RWPE2 (cell line): ENCODE measurements at regions not wholly inside any gene's neighbourhood (a gene's known extent, or its start where the extent isn't known, plus 50 kb on each side); places are given as distances from the start of the nearest gene placed in this dataset.

Source experiments
- ATAC-seq: fragments of 200-7000 bp; cut with Tn5 transposase; 3 replicates; pipeline ENCODE4 v1.9.1; 2021; ENCODE audit warnings: low read depth
- DNase-seq: peaks from one replicate; pipeline ENCODE4 v3.0.0-alpha.2; 2020; ENCODE audit warnings: low spot score
- H3K27ac ChIP-seq: fragments of 450-650 bp; 2 replicates; pipeline ENCODE4 v1.5.1; 2017; ENCODE audit warnings: mild to moderate bottlenecking; ENCODE audit not compliant: poor library complexity, severe bottlenecking
- H3K27me3 ChIP-seq: fragments of 250-450 bp; sonication (Bioruptor Pico); 2 replicates; pipeline ENCODE4 v1.5.1; 2021; ENCODE audit warnings: mild to moderate bottlenecking, moderate library complexity; ENCODE audit not compliant: insufficient read depth, poor library complexity, severe bottlenecking
- H3K36me3 ChIP-seq: fragments of 250-450 bp; sonication (Bioruptor Pico); 2 replicates; pipeline ENCODE4 v1.5.1; 2020; ENCODE audit warnings: low read depth, mild to moderate bottlenecking, moderate library complexity
- H3K4me1 ChIP-seq: fragments of 250-450 bp; sonication (Bioruptor Pico); 2 replicates; pipeline ENCODE4 v1.5.1; 2021; ENCODE audit warnings: mild to moderate bottlenecking, moderate library complexity; ENCODE audit not compliant: insufficient read depth, poor library complexity, severe bottlenecking
- H3K4me3 ChIP-seq: fragments of 250-450 bp; sonication (Bioruptor Pico); 2 replicates; pipeline ENCODE4 v1.5.1; 2021; ENCODE audit warnings: mild to moderate bottlenecking, moderate library complexity; ENCODE audit not compliant: severe bottlenecking
- H3K9me3 ChIP-seq: fragments of 250-450 bp; sonication (Bioruptor Pico); 2 replicates; pipeline ENCODE4 v1.5.1; 2021; ENCODE audit warnings: mild to moderate bottlenecking, moderate library complexity; ENCODE audit not compliant: severe bottlenecking
- CTCF ChIP-seq: fragments of 450-650 bp; IDR thresholded peaks from one replicate; pipeline ENCODE4 v1.5.1; 2017; ENCODE audit warnings: mild to moderate bottlenecking, moderate library complexity; ENCODE audit not compliant: poor library complexity, severe bottlenecking

- H3K9me3 ChIP-seq: no peaks in the 10 kb centered on the region
- no peak for DNase-seq
- no peak for ATAC-seq
- H3K4me3 ChIP-seq: no peak overlapping the region
- no peaks in the 10 kb centered on the region for H3K4me1 ChIP-seq
- H3K27ac ChIP-seq: no peak overlapping the region
- no peaks in the 10 kb centered on the region for H3K36me3 ChIP-seq
- no peaks in the 10 kb centered on the region for H3K27me3 ChIP-seq
- TF ChIP-seq CTCF: no peak
These were observed 344.9 kb downstream of the PCDH7 start for GRCh38 chr4:31065086-31065485.

- H3K36me3 ChIP-seq: no peaks in the 10 kb centered on the region
- no peak for TF ChIP-seq CTCF
- no peak for ATAC-seq
- no peak for DNase-seq
- no peaks in the 10 kb centered on the region for H3K27me3 ChIP-seq
- H3K27ac ChIP-seq: no peak overlapping the region
- no peaks in the 10 kb centered on the region for H3K9me3 ChIP-seq
- peaks cover 8% of the 10 kb centered on the region for H3K4me1 ChIP-seq
- no peak overlapping the region for H3K4me3 ChIP-seq
These were observed 348.3 kb downstream of the PCDH7 start for GRCh38 chr4:31068257-31069075.

DNA sequence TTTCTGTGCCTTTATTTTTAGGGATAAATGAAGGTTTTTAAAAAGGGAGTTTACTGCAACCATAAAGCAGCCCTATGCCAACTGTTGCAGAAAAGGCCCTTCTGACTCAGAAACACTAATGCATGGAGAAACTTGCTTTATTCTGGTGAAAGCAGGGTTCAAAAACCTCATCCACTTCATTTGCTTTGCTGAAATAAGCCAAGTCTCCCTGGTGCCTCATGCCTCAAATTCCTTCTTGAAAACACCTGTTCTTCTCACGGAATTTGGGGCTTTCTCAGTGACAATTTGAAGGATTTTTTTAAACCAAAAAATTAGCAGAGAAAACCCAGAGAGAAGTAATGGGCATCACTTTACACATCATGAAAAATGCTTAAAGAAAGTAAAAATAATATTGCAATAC, 349.0 kb downstream of the PCDH7 start:
- peaks cover 8% of the 10 kb centered on the region for H3K4me1 ChIP-seq

DNA sequence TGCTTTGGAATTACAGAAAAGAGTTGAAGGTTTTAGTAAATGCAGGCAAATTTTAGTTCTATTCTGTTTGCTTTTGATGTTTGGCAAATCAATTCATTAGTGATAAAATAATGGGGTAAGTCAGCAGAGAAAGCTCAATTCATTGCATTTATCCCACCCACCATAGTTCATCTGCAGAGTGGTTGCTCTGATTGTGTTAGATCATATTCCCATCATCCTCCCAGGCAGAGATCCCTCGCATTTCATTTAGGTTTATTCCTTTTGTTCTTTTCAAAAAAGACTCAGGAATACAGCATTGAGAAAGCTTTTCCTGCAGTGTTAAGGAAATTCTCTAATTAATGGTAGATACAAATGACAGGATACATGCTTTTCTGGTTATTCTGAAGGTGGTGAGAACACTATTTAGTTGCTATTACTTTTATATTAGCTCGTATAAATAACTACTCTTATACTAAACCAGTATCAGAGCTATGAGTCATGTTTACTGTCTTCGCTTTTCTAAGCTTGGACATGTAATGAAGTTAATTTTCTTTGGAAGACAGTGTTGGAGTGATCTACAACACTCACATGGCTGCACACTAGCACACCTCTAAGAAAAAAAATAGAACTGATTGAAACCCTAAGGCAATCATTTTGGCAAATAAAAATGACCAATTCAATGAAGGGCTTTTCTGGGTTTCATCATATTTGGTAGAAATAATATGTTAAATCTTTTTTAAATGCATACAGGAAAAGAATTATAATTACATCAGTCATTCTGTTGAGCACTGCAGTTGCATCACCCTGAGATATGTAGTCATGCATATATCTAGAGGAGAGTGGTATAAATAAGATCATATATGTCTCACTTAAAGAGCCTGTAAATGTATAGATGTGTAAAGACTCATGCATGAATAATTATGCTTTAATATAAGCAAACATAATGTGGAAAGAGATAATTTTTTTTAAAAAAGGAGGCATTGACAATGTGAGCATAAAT, 351.6 kb downstream of the PCDH7 start:
- Histone ChIP-seq H3K4me1 (peaks cover 8% of the 10 kb centered on the region), H3K9me3 (no peaks in the 10 kb centered on the region), H3K4me3 (no peak overlapping the region), H3K27me3 (no peaks in the 10 kb centered on the region), H3K36me3 (no peaks in the 10 kb centered on the region), H3K27ac (no peak overlapping the region)
- ATAC-seq (peak; percentile 35; the same call in 1 of the 3 replicates), DNase-seq (no peak)
- TF ChIP-seq CTCF: no peak

More for the DNA sequence above, 349.0 kb downstream of the PCDH7 start:
- ATAC-seq (no peak), DNase-seq (no peak)
- Histone ChIP-seq H3K27me3 (no peaks in the 10 kb centered on the region), H3K36me3 (no peaks in the 10 kb centered on the region), H3K9me3 (no peaks in the 10 kb centered on the region), H3K4me3 (no peak overlapping the region), H3K27ac (no peak overlapping the region)
- TF ChIP-seq CTCF: no peak
